HepG2 (cell line): ENCODE measurements at regions not wholly inside any gene's neighbourhood (a gene's known extent, or its start where the extent isn't known, plus 50 kb on each side); places are given as distances from the start of the nearest gene placed in this dataset.

Experiments
- ATAC-seq: fragments of 200-7000 bp; cut with Tn5 transposase; 3 replicates; pipeline ENCODE4 v1.9.1; 2020; ENCODE audit warnings: mild to moderate bottlenecking, moderate library complexity
- BruUV-seq: library from RNA; stranded (reverse); fragments of 400-500 nt; replicated peaks from 2 replicates; lab custom pipeline; 2021; lab: Mats Ljungman, UMichigan
- CTCF ChIA-PET: fragments of 300-600 bp; formaldehyde crosslinking; extraction: SDS; loops from one replicate; lab custom pipeline; 2021; ENCODE audit warnings: low total read pairs, inconsistent platforms, low intra/inter-chr PET ratio; lab: Yijun Ruan, JAX
- POLR2A ChIA-PET: fragments of 350-600 bp; sonication (Branson Sonifier 250); formaldehyde crosslinking; loops from one replicate; lab custom pipeline; 2020; ENCODE audit warnings: antibody characterized with exemption, inconsistent platforms; lab: Yijun Ruan, JAX
- DNase-seq: peaks from one replicate; pipeline ENCODE4 v3.0.0-alpha.2; 2015; ENCODE audit warnings: low spot score
- FAIRE-seq: peaks from 3 replicates; lab custom pipeline; 2011; peaks lifted over from hg19 to GRCh38; lab: Jason Lieb, UNC
- H2AFZ ChIP-seq: one replicate; pipeline ENCODE4 v1.6.1; 2011; ENCODE audit warnings: low read length, inconsistent platforms
- H3K27ac ChIP-seq: fragments of 300-600 bp; 3 replicates; pipeline ENCODE4 v1.8.0; 2011; ENCODE audit warnings: mixed run types, mild to moderate bottlenecking, mixed read lengths, low read length, inconsistent platforms; ENCODE audit not compliant: insufficient read depth; ENCODE audit errors: extremely low read length
- H3K27me3 ChIP-seq, 2 experiments: fragments of 200-600 bp in 1 of 2; 2 replicates in 1 of 2; 3 replicates in 1 of 2; pipeline versions ENCODE4 v1.6.0 to v1.8.0; 2011; ENCODE audit warnings: low read length in 2 of 2, mild to moderate bottlenecking in 2 of 2, moderate library complexity in 2 of 2, inconsistent platforms in 1 of 2; ENCODE audit not compliant: insufficient read depth in 2 of 2, control insufficient read depth in 1 of 2
- H3K36me3 ChIP-seq, 2 experiments: fragments of 200-600 bp in 1 of 2; replicated peaks in 1 of 2; 2 replicates in 1 of 2; 3 replicates in 1 of 2; pipeline versions ENCODE4 v1.5.1 to v1.8.0; 2011; ENCODE audit warnings: low read length in 2 of 2, inconsistent platforms in 1 of 2; ENCODE audit not compliant: insufficient read depth in 2 of 2, control insufficient read depth in 1 of 2
- H3K4me1 ChIP-seq: 2 replicates; pipeline ENCODE4 v1.5.1; 2012; ENCODE audit warnings: low read length, inconsistent platforms; ENCODE audit not compliant: insufficient read depth
- H3K4me2 ChIP-seq: 2 replicates; pipeline ENCODE4 v1.6.0; 2011; ENCODE audit warnings: low read depth, low read length, inconsistent platforms
- H3K4me3 ChIP-seq, 3 experiments: fragments of 200-600 bp in 1 of 3; sonication (generic), shearing (Covaris generic) in 1 of 3; replicated peaks in 1 of 3; 2 replicates each; pipeline ENCODE4 v1.5.1; 2011 to 2016; ENCODE audit warnings: low read length in 3 of 3, inconsistent platforms in 2 of 3, low read depth in 2 of 3, mild to moderate bottlenecking in 2 of 3, control low read depth in 1 of 3, mixed read lengths in 1 of 3; ENCODE audit not compliant: insufficient read depth in 1 of 3
- H3K79me2 ChIP-seq: one replicate; pipeline ENCODE4 v1.6.1; 2011; ENCODE audit warnings: low read length, inconsistent platforms; ENCODE audit not compliant: insufficient read depth
- H3K9ac ChIP-seq: 2 replicates; pipeline ENCODE4 v1.6.0; 2011; ENCODE audit warnings: mild to moderate bottlenecking, low read depth, low read length, inconsistent platforms; ENCODE audit not compliant: insufficient read depth
- H3K9me3 ChIP-seq: 2 replicates; pipeline ENCODE4 v1.5.1; 2012; ENCODE audit warnings: mild to moderate bottlenecking, low read length
- H4K20me1 ChIP-seq: 2 replicates; pipeline ENCODE4 v1.6.0; 2011; ENCODE audit warnings: inconsistent platforms, mild to moderate bottlenecking, low read length, moderate library complexity; ENCODE audit not compliant: insufficient read depth
- DMTF1 ChIP-seq: sonication (generic); formaldehyde crosslinking; IDR thresholded peaks from 2 replicates; pipeline ENCODE4 v1.4.0; 2020; ENCODE audit warnings: mild to moderate bottlenecking, missing genetic modification reagents
- HNRNPUL1 ChIP-seq: fragments of 200-400 bp; formaldehyde crosslinking; IDR thresholded peaks from 2 replicates; pipeline ENCODE4 v1.6.1; 2017; ENCODE audit warnings: low read depth, mild to moderate bottlenecking, low read length, moderate library complexity
- ISX ChIP-seq: sonication (generic); formaldehyde crosslinking; conservative IDR thresholded peaks from 2 replicates; pipeline ENCODE4 v1.5.0; 2020; ENCODE audit warnings: missing genetic modification reagents
- KLF13 ChIP-seq: sonication (generic); formaldehyde crosslinking; IDR thresholded peaks from 2 replicates; pipeline ENCODE4 v1.4.0; 2020; ENCODE audit warnings: mild to moderate bottlenecking, missing genetic modification reagents
- MTF1 ChIP-seq: sonication (generic); formaldehyde crosslinking; IDR thresholded peaks from 2 replicates; pipeline ENCODE4 v1.5.0; 2020; ENCODE audit warnings: missing genetic modification reagents
- USF2 ChIP-seq, 2 experiments: sonication (generic) in 1 of 2; formaldehyde crosslinking in 1 of 2; IDR thresholded peaks; 2 replicates each; pipeline versions ENCODE4 v1.5.1 to v1.6.1; 2011 to 2020; ENCODE audit warnings: borderline replicate concordance in 1 of 2, low read depth in 1 of 2, low read length in 1 of 2, mild to moderate bottlenecking in 1 of 2, missing genetic modification reagents in 1 of 2, moderate library complexity in 1 of 2
- ZBED4 ChIP-seq: sonication (generic); formaldehyde crosslinking; IDR thresholded peaks from 2 replicates; pipeline ENCODE4 v1.4.0; 2020; ENCODE audit warnings: missing genetic modification reagents, borderline replicate concordance
- ZNF205 ChIP-seq: IDR thresholded peaks from 2 replicates; pipeline ENCODE4 v1.6.1; 2018; ENCODE audit warnings: missing biosample characterization, missing genetic modification reagents
- ZNF256 ChIP-seq: sonication (generic); formaldehyde crosslinking; conservative IDR thresholded peaks from 2 replicates; pipeline ENCODE4 v1.4.0; 2020; ENCODE audit warnings: missing genetic modification reagents
- ZNF44 ChIP-seq: sonication (generic); formaldehyde crosslinking; IDR thresholded peaks from 2 replicates; pipeline ENCODE4 v1.5.1; 2020; ENCODE audit warnings: mild to moderate bottlenecking, missing genetic modification reagents
- ZNF660 ChIP-seq: sonication (generic); formaldehyde crosslinking; IDR thresholded peaks from 2 replicates; pipeline ENCODE4 v1.5.1; 2020; ENCODE audit warnings: mild to moderate bottlenecking, low read depth, missing genetic modification reagents, borderline replicate concordance
- ZNF800 ChIP-seq: sonication (generic); formaldehyde crosslinking; IDR thresholded peaks from 2 replicates; pipeline ENCODE4 v1.4.0; 2020; ENCODE audit warnings: missing genetic modification reagents
- WGBS: methylation state at CpG from one replicate; pipeline ENCODE4 v1.1.6; 2017; ENCODE audit warnings: low lambda C conversion rate; 5-methylcytosine and 5-hydroxymethylcytosine counted together
- in situ Hi-C: cut with HindIII; loops from 2 replicates; pipeline ENCODE4 v1.10.0; 2017; ENCODE audit warnings: low pct_unique_long_range_greater_than_20kb; ENCODE audit not compliant: extremely low pct_ligation_motif_present
- intact Hi-C: fragments of 100-400 bp; cut with micrococcal nuclease; formaldehyde crosslinking; loops from one replicate; pipeline ENCODE4 v1.10.0; 2022; ENCODE audit not compliant: unreplicated experiment

GRCh38 chr11:91066456-91067047 lies 843.7 kb upstream of the CHORDC1 start:
- BruUV-seq: no TSS peak
- TF ChIP-seq ZNF800 (CRISPR knock-in tag) (no peak), HNRNPUL1 (no peak), ISX (no peak), ZBED4 (CRISPR knock-in tag) (no peak), KLF13 (CRISPR knock-in tag) (no peak), DMTF1 (CRISPR knock-in tag) (no peak), ZNF205 (CRISPR knock-in tag) (no peak), MTF1 (CRISPR knock-in tag) (no peak), ZNF660 (CRISPR knock-in tag) (no peak), USF2 (IDR thresholded peaks at IDR 0.05; ENCODE audit: low read depth, low read length) (no peak), USF2 (CRISPR knock-in tag; IDR thresholded peaks at IDR 0.05; ENCODE audit: borderline replicate concordance) (no peak), ZNF44 (no peak), ZNF256 (no peak)

More at GRCh38 chr11:91066456-91067047, 843.7 kb upstream of the CHORDC1 start:
- Histone ChIP-seq H3K27me3 (no peaks in the 10 kb centered on the region), H3K4me2 (no peak overlapping the region), H3K4me3 (no peak overlapping the region), H4K20me1 (no peaks in the 10 kb centered on the region), H3K27ac (no peak overlapping the region), H3K9me3 (no peaks in the 10 kb centered on the region), H2AFZ (no peak overlapping the region), H3K4me1 (no peaks in the 10 kb centered on the region), H3K79me2 (no peaks in the 10 kb centered on the region), H3K9ac (no peak overlapping the region), H3K36me3 (no peaks in the 10 kb centered on the region)
- no peak for ATAC-seq
- in situ Hi-C loops: no loop called here
- FAIRE-seq: no peak
- ChIA-PET POLR2A (no interaction called here), CTCF (no interaction called here)
- no peak for DNase-seq
- WGBS: 7% methylated on average over 5 of the region's 5 CpGs
- intact Hi-C loops: loop anchor here (5.0 kb wide), 1 partner anchor 1131 kb away; no protein-coding TSS in a partner anchor
